GM18909 (cell line): ENCODE measurements at regions not wholly inside any gene's neighbourhood (a gene's known extent, or its start where the extent isn't known, plus 50 kb on each side); places are given as distances from the start of the nearest gene placed in this dataset.

Experiments used
- ATAC-seq: cut with Tn5 transposase; IDR thresholded peaks from one replicate; pipeline ENCODE4 v1.9.1; 2021; ENCODE audit warnings: mild to moderate bottlenecking; ENCODE audit not compliant: unreplicated experiment, poor library complexity

DNA sequence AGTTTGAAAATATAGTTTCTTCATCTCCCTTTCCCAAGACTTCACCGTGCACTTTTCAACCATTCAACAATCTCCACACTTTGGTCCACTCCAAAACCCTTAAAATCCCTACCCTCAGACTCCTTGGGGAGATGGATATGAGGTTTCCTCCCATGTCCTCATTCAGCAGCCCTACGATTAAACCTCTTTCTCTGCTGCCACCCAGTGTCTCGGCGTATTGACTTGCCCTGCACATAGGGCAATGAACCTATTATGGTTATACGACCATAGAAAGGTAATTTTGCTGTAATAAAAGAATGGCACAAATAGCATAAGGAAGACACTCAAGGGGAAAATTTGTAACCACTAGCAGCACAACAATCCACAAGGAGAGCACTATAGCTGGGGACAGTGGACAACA is 803.5 kb downstream of the TLE1 start:
- ATAC-seq: no peak

DNA sequence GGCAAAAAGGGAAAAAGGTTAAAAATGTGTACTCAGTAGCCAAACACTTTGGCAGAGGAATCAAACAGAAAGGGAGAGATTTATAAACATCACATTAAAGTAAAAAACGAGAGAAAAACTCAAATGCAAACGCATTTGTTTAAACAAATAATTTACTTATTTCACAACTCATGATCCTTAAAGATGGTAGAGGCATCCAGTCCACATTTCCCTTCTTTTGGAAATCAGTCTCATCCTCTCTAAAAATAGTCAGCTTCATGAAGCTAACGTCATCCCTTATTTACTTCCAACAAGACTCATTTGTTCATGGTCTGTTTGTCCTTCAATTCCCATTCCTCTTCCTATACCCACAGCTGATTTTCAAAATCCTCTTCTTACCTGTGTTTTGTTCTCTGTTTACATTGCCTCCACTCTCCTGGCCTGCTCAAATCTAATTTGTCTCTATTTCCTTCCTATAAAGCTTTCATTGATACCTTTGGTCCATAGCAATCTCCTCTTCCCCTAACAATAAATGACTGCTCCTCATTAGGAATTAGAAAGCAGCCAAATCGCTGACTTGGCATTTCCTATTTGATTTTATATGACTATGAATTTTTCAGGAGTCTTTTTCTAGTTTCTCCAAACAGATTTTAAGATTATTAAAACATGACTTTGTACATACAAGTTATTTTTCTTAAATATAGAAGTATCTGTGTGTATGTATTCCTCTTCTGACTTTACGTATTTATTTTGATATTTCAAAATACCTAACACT is 805.3 kb downstream of the TLE1 start:
- ATAC-seq: no peak

DNA sequence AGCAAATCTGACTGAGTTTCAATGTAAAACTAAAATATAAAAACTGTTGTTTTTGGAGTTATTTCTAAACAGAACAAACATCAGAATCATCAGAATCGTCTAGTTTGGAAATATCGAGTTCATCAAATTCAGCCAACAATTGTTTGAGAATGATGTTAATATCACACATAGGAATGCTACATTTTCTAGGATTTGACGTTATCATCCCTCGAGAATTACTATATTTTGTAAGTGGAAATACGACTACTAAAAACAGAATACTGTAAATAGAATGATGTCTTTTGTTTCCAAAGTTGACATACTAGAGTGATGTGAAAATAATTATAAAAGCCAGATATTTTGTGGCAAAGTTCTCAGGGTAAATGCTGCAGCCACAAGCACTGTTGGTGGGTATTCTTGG is 805.9 kb downstream of the TLE1 start:
- no peak for ATAC-seq

DNA sequence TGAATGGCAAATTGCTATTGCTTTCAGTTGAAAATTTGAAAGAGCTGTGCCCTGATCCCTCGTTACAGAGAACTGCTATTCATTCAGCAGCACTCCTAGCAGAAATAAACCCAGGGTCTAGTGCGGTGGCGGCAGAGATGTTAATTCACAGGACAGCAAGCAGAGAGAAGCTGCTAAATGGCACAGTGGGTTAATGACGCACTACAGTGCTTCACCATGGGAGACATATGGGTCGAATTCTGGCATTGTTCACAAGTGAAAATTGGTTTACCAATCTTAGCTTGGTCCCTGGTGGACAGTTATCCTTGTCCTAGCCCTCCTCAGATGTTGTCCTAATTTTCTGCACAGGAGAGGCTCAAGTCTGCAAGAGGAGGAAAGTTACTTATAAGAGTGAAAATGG is 807.4 kb downstream of the TLE1 start:
- ATAC-seq: no peak

- no peak for ATAC-seq
Observed at GRCh38 chr9:80881320-80881719, 808.0 kb downstream of the TLE1 start.

- no peak for ATAC-seq
Observed at GRCh38 chr9:80878556-80878955, 810.8 kb downstream of the TLE1 start.

GRCh38 chr9:80875947-80876346 is 813.4 kb downstream of the TLE1 start:
- ATAC-seq: no peak

- no peak for ATAC-seq
Observed at GRCh38 chr9:80874276-80874675, 815.1 kb downstream of the TLE1 start.

DNA sequence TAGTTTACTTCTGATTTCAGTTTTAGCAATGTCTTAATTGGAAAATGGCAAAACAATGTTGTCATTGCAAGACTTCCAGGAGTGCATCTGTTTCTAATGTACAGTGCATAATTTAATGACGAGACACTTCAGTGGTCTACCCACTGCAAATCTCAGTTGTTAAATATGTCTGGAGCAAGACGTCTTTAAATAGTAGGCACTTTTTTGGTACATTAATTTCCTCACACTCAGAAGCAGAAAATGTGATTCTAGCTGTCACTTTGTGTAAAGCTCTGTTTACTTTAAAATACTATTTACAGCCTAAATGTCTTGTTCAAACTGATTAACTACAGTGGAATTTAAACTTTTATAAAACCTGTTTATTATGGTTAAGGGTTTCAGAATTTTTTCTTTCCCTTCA is 815.5 kb downstream of the TLE1 start:
- ATAC-seq: no peak

GRCh38 chr9:80871596-80871995 is 817.8 kb downstream of the TLE1 start:
- no peak for ATAC-seq

- ATAC-seq: no peak
Observed at GRCh38 chr9:80867731-80868130, 821.6 kb downstream of the TLE1 start.

GRCh38 chr9:80866576-80867227 is 822.6 kb downstream of the TLE1 start:
- ATAC-seq: no peak

- no peak for ATAC-seq
Observed at GRCh38 chr9:80866121-80866520, 823.2 kb downstream of the TLE1 start.

- ATAC-seq: no peak
Observed at GRCh38 chr9:80843028-80843427, 846.3 kb downstream of the TLE1 start.

DNA sequence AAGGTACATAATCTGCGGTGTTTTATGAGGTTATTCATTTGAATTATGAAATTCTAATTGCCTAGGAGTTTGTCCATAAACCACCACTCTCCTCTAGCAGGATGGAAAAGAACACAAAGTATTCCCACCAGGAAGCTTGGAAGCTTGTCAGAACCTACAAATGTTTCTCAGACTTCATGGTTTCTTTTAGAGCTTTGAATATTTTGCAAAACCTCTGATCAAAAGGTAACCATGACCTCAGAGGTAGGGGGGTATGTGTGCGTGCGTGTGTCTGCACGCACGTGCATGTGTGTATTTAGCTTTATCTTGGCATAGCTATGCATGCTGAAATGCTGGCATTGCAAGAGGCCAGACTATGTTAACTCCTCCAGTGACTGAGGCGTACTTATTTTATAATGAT is 847.0 kb downstream of the TLE1 start:
- no peak for ATAC-seq

DNA sequence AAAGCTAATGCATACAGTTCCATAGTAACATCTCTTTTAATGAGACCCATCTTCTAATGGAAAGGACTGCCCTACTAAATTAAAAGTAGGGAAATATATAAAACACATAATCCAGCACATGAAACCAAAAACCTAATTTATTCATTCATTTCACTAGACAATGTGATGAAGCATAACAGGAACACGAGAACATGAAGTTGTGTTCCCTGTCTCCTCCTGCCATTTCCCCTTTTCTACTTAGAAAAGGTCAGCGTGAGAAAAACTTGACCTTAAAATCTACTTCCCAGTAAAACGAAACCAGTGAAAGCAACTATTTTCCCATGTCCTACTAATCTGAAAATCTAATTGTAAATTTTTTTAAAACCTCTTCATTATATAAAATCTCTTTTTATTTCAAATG is 847.5 kb downstream of the TLE1 start:
- no peak for ATAC-seq

- ATAC-seq: no peak
Observed at GRCh38 chr9:80839821-80840675, 849.3 kb downstream of the TLE1 start.

GRCh38 chr9:80836013-80836412 is 853.3 kb downstream of the TLE1 start:
- ATAC-seq: no peak

- ATAC-seq: no peak
Observed at GRCh38 chr9:80831751-80832150, 857.6 kb downstream of the TLE1 start.

GRCh38 chr9:80811656-80812055 is 877.7 kb downstream of the TLE1 start:
- ATAC-seq: no peak

DNA sequence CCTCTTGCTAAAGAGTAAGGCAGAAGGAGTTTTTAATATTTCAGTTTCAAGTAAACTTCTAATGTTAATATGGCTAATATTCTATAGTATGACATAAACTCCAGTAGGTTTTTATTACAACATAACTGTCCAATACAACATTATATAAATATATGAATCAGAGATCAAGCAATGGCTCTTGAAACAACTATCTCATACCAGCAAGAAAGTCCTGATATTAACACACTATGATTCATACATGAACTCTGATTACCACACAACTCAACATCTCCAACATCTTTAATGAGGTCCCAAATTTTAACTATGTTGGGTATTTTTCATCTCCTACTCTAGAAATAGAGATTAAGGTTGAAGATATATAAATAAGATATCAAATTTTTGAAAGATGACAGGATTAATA is 878.3 kb downstream of the TLE1 start:
- no peak for ATAC-seq
